NCI-H1105 treated with DMSO at 0.1 percent for 48 hours (cell line): ENCODE measurements at regions not wholly inside any gene's neighbourhood (a gene's known extent, or its start where the extent isn't known, plus 50 kb on each side); places are given as distances from the start of the nearest gene placed in this dataset.

ENCODE experiments used
- DNase-seq: peaks from one replicate; lab custom pipeline; 2025; lab: John Stamatoyannopoulos, UW

- no peak for DNase-seq
Measured at GRCh38 chr2:118278046-118278445, 189.8 kb downstream of the INSIG2 start.

GRCh38 chr2:118274841-118275510, 186.7 kb downstream of the INSIG2 start:
- no peak for DNase-seq

GRCh38 chr2:118272391-118272790, 184.1 kb downstream of the INSIG2 start:
- DNase-seq: no peak

GRCh38 chr2:118269408-118270051, 181.3 kb downstream of the INSIG2 start:
- DNase-seq: no peak

GRCh38 chr2:118268268-118268667, 180.0 kb downstream of the INSIG2 start:
- no peak for DNase-seq

GRCh38 chr2:118265873-118266455, 177.7 kb downstream of the INSIG2 start:
- DNase-seq: no peak

- peak; percentile 79 for DNase-seq
Measured at GRCh38 chr2:118264232-118264990, 176.1 kb downstream of the INSIG2 start.

- DNase-seq: no peak
Measured at GRCh38 chr2:118257696-118258095, 169.4 kb downstream of the INSIG2 start.

- no peak for DNase-seq
Measured at GRCh38 chr2:118255771-118256372, 167.6 kb downstream of the INSIG2 start.

GRCh38 chr2:118255301-118255700, 167.0 kb downstream of the INSIG2 start:
- DNase-seq: no peak

- no peak for DNase-seq
Measured at GRCh38 chr2:118254116-118254515, 165.8 kb downstream of the INSIG2 start.

GRCh38 chr2:118251427-118251826, 163.2 kb downstream of the INSIG2 start:
- DNase-seq: no peak

- no peak for DNase-seq
Measured at GRCh38 chr2:118250463-118250862, 162.2 kb downstream of the INSIG2 start.

- DNase-seq: no peak
Measured at GRCh38 chr2:118250001-118250400, 161.7 kb downstream of the INSIG2 start.

- DNase-seq: no peak
Measured at GRCh38 chr2:118249531-118249930, 161.3 kb downstream of the INSIG2 start.

- DNase-seq: no peak
Measured at GRCh38 chr2:118246726-118247125, 158.5 kb downstream of the INSIG2 start.

- no peak for DNase-seq
Measured at GRCh38 chr2:118246079-118246478, 157.8 kb downstream of the INSIG2 start.

GRCh38 chr2:118244686-118245085, 156.4 kb downstream of the INSIG2 start:
- DNase-seq: no peak

GRCh38 chr2:118243031-118243430, 154.8 kb downstream of the INSIG2 start:
- DNase-seq: no peak

- DNase-seq: no peak
Measured at GRCh38 chr2:118242216-118242615, 153.9 kb downstream of the INSIG2 start.

GRCh38 chr2:118241128-118241527, 152.9 kb downstream of the INSIG2 start:
- no peak for DNase-seq

GRCh38 chr2:118240276-118240675, 152.0 kb downstream of the INSIG2 start:
- DNase-seq: no peak
